ENCODE measurements at regions not wholly inside any gene's neighbourhood (a gene's known extent, or its start where the extent isn't known, plus 50 kb on each side); places are given as distances from the start of the nearest gene placed in this dataset.

DNA sequence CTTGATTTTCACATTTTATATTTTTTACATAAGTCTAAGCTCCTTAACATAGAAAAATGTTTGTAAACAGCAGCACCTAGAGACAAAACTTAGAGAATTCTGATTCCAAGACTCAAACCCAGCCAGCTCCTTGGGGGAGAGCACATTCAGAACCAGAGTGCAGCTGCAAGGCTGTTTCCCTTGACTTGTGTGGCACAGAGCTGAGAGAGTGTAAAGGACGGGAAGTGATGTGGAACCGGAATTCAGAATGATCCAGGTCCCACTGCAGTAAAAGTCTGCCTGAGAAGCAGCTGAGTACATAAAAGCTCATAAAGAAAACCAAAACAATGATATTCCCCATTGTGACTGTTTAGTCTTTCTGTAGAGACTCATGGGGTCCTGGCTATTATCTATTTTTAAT is 713.8 kb downstream of the RAB28 start:
- Histone ChIP-seq H3K9me2 (replicated peaks; ENCODE audit: insufficient read depth, low read length) (no peaks in the 10 kb centered on the region), H4K20me1 (ENCODE audit: insufficient read depth, low read length) (no peaks in the 10 kb centered on the region), H3K27me3 (replicated peaks; ENCODE audit: insufficient read depth, low read length) (no peaks in the 10 kb centered on the region), H3K36me3 (replicated peaks; ENCODE audit: insufficient read depth, low read length) (no peaks in the 10 kb centered on the region), H3K27ac (ENCODE audit: low read length) (no peak overlapping the region), H3K4me2 (ENCODE audit: low read depth, low read length) (no peak overlapping the region), H2AFZ (ENCODE audit: low read length) (no peak overlapping the region), H3K9ac (ENCODE audit: low read length) (no peak overlapping the region), H3K4me1 (ENCODE audit: low read length) (peaks cover 20% of the 10 kb centered on the region), H3K79me2 (ENCODE audit: low read length) (no peaks in the 10 kb centered on the region), H3F3A (ENCODE audit: insufficient read depth, low read length) (no peaks in the 10 kb centered on the region), H3K9me3 (replicated peaks; ENCODE audit: insufficient read depth, low read length) (no peaks in the 10 kb centered on the region), H3K4me3 (ENCODE audit: low read length) (no peak overlapping the region)
- no peak for DNase-seq
- no peak for TF ChIP-seq EZH2phosphoT487 (IDR thresholded peaks at IDR 0.05; ENCODE audit: low read length)
- TF ChIP-seq EZH2 (optimal IDR thresholded peaks at IDR 0.05; ENCODE audit: low read depth, low read length), result no peak
- TF ChIP-seq, protein P1, sequence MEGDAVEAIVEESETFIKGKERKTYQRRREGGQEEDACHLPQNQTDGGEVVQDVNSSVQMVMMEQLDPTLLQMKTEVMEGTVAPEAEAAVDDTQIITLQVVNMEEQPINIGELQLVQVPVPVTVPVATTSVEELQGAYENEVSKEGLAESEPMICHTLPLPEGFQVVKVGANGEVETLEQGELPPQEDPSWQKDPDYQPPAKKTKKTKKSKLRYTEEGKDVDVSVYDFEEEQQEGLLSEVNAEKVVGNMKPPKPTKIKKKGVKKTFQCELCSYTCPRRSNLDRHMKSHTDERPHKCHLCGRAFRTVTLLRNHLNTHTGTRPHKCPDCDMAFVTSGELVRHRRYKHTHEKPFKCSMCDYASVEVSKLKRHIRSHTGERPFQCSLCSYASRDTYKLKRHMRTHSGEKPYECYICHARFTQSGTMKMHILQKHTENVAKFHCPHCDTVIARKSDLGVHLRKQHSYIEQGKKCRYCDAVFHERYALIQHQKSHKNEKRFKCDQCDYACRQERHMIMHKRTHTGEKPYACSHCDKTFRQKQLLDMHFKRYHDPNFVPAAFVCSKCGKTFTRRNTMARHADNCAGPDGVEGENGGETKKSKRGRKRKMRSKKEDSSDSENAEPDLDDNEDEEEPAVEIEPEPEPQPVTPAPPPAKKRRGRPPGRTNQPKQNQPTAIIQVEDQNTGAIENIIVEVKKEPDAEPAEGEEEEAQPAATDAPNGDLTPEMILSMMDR (IDR thresholded peaks at IDR 0.05; ENCODE audit: low read length), result no peak

DNA sequence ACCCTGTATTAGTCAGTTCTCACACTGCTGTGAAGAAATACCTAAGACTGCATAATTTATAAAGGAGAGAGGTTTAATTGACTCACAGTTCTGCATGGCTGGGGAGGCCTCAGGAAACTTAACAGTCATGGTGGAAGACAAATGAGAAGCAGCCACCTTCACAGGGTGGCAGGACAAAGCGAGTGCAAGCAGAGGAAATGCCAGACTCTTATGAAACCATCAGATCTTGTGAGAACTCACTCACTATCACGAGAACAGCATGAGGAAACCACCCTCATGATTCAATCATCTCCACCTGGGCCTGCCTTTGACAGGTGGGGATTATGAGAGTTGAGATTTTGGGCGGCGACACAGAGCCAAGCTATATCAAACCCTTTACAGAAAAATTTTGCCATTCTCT is 722.4 kb downstream of the RAB28 start:
- no peak overlapping the region for H2AFZ ChIP-seq (ENCODE audit: low read length)
- no peaks in the 10 kb centered on the region for H3K79me2 ChIP-seq (ENCODE audit: low read length)
- H3K4me3 ChIP-seq (ENCODE audit: low read length), result peak overlapping the region; percentile 2; the same call in 1 of the 2 replicates
- no peaks in the 10 kb centered on the region for H3K9me3 ChIP-seq (replicated peaks; ENCODE audit: insufficient read depth, low read length)
- H4K20me1 ChIP-seq (ENCODE audit: insufficient read depth, low read length), result no peaks in the 10 kb centered on the region
- no peaks in the 10 kb centered on the region for H3K36me3 ChIP-seq (replicated peaks; ENCODE audit: insufficient read depth, low read length)
- no peaks in the 10 kb centered on the region; the same call in 1 of the 2 replicates for H3F3A ChIP-seq (ENCODE audit: insufficient read depth, low read length)
- H3K4me2 ChIP-seq (ENCODE audit: low read depth, low read length), result peak overlapping the region; percentile 29; the same call in 1 of the 2 replicates
- no peaks in the 10 kb centered on the region for H3K27me3 ChIP-seq (replicated peaks; ENCODE audit: insufficient read depth, low read length)
- peak overlapping the region; percentile 48; the same call in 1 of the 2 replicates for H3K27ac ChIP-seq (ENCODE audit: low read length)
- H3K9ac ChIP-seq (ENCODE audit: low read length), result no peak overlapping the region
- H3K4me1 ChIP-seq (ENCODE audit: low read length), result peaks cover 4% of the 10 kb centered on the region; the same call in 1 of the 2 replicates
- TF ChIP-seq, protein P1 (IDR thresholded peaks at IDR 0.05; ENCODE audit: low read length), result no peak
- no peak for TF ChIP-seq EZH2 (optimal IDR thresholded peaks at IDR 0.05; ENCODE audit: low read depth, low read length)
- no peak for TF ChIP-seq EZH2phosphoT487 (IDR thresholded peaks at IDR 0.05; ENCODE audit: low read length)
- H3K9me2 ChIP-seq (replicated peaks; ENCODE audit: insufficient read depth, low read length), result no peaks in the 10 kb centered on the region
- DNase-seq, result peak; percentile 70

DNA sequence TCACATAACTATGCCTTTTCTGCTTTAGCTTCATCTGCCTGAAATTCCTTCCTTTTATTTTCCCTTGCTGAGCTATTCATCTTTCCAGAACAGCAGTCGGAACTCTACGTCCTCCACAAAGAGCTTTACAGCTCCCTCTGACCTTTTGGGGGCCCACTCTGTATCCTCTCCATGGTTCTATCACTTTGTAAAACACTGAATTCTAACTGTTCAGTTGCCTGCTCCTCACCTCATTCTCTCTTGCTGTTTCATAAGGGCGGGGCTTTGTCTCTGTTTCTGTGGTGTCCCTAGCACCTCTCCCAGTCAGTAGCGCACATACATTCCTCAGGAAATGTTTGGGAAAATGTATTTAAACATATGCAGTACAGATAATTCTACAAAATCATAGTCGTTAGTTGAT is 737.0 kb downstream of the RAB28 start:
- no peaks in the 10 kb centered on the region for H3K79me2 ChIP-seq (ENCODE audit: low read length)
- no peaks in the 10 kb centered on the region for H3K27me3 ChIP-seq (replicated peaks; ENCODE audit: insufficient read depth, low read length)
- no peak overlapping the region for H3K4me2 ChIP-seq (ENCODE audit: low read depth, low read length)
- no peaks in the 10 kb centered on the region for H3K9me3 ChIP-seq (replicated peaks; ENCODE audit: insufficient read depth, low read length)
- H3K36me3 ChIP-seq (replicated peaks; ENCODE audit: insufficient read depth, low read length), result no peaks in the 10 kb centered on the region
- no peaks in the 10 kb centered on the region for H3F3A ChIP-seq (ENCODE audit: insufficient read depth, low read length)
- no peak overlapping the region for H3K4me3 ChIP-seq (ENCODE audit: low read length)
- H3K4me1 ChIP-seq (ENCODE audit: low read length), result no peaks in the 10 kb centered on the region
- H3K9ac ChIP-seq (ENCODE audit: low read length), result no peak overlapping the region
- no peak overlapping the region for H3K27ac ChIP-seq (ENCODE audit: low read length)
- no peaks in the 10 kb centered on the region for H3K9me2 ChIP-seq (replicated peaks; ENCODE audit: insufficient read depth, low read length)
- no peak for DNase-seq
- no peak overlapping the region for H2AFZ ChIP-seq (ENCODE audit: low read length)
- TF ChIP-seq EZH2phosphoT487 (IDR thresholded peaks at IDR 0.05; ENCODE audit: low read length) (no peak), EZH2 (optimal IDR thresholded peaks at IDR 0.05; ENCODE audit: low read depth, low read length) (no peak)
- TF ChIP-seq, protein P1 (IDR thresholded peaks at IDR 0.05; ENCODE audit: low read length), result no peak
- no peaks in the 10 kb centered on the region for H4K20me1 ChIP-seq (ENCODE audit: insufficient read depth, low read length)
